ENCODE measurements at regions not wholly inside any gene's neighbourhood (a gene's known extent, or its start where the extent isn't known, plus 50 kb on each side); places are given as distances from the start of the nearest gene placed in this dataset.

GRCh38 chr4:138501614-138502013 lies 259.5 kb upstream of the SLC7A11 start:
- TF ChIP-seq POLR2AphosphoS5 (IDR thresholded peaks at IDR 0.05) (no peak), POLR2A (IDR thresholded peaks at IDR 0.05) (no peak)
- 93% methylated on average over 1 of the region's 1 CpG; no CpG with 5 or more reads in 1 of the 2 donors for WGBS, 2 donors (ENCODE audit: low coverage in 1 of 2)
- no peaks in the 10 kb centered on the region for H3K36me3 ChIP-seq
- no peaks in the 10 kb centered on the region for H3K4me1 ChIP-seq
- no peaks in the 10 kb centered on the region for H3K27me3 ChIP-seq
- in situ Hi-C loops (cut with MboI; ENCODE audit: low pct_ligation_motif_present in 1 of 4, low pct_unique_long_range_greater_than_20kb in 1 of 4, low sequenced_read_pairs in 3 of 4) (no loop called here), intact Hi-C loops (cut with DNase I; ENCODE audit: low total_unique reads) (no loop called here)
- no peak overlapping the region for H3K27ac ChIP-seq
- H3K4me3 ChIP-seq: no peak overlapping the region
- DNase-seq: no peak
- H3K9me3 ChIP-seq: no peaks in the 10 kb centered on the region

GRCh38 chr4:138500869-138501268 lies 258.7 kb upstream of the SLC7A11 start:
- Histone ChIP-seq H3K9me3 (no peaks in the 10 kb centered on the region), H3K27me3 (no peaks in the 10 kb centered on the region), H3K4me1 (no peaks in the 10 kb centered on the region), H3K4me3 (no peak overlapping the region), H3K27ac (no peak overlapping the region), H3K36me3 (no peaks in the 10 kb centered on the region)
- no peak for DNase-seq
- in situ Hi-C loops (cut with MboI; ENCODE audit: low pct_ligation_motif_present in 1 of 4, low pct_unique_long_range_greater_than_20kb in 1 of 4, low sequenced_read_pairs in 3 of 4) (no loop called here), intact Hi-C loops (cut with DNase I; ENCODE audit: low total_unique reads) (no loop called here)
- TF ChIP-seq POLR2AphosphoS5 (IDR thresholded peaks at IDR 0.05): no peak
- TF ChIP-seq POLR2A (IDR thresholded peaks at IDR 0.05): no peak
- no peak for TF ChIP-seq CTCF (IDR thresholded peaks at IDR 0.05)
- no peak for TF ChIP-seq EP300 (IDR thresholded peaks at IDR 0.05; ENCODE audit: low read depth)
- WGBS, 2 donors (ENCODE audit: low coverage in 1 of 2): 64 to 79% methylated on average over 1 of the region's 1 CpG

GRCh38 chr4:138499627-138500026 lies 257.5 kb upstream of the SLC7A11 start:
- in situ Hi-C loops (cut with MboI; ENCODE audit: low pct_ligation_motif_present in 1 of 4, low pct_unique_long_range_greater_than_20kb in 1 of 4, low sequenced_read_pairs in 3 of 4): no loop called here
- 100% methylated on average over 2 of the region's 2 CpGs; no CpG with 5 or more reads in 1 of the 2 donors for WGBS, 2 donors (ENCODE audit: low coverage in 1 of 2)

GRCh38 chr4:138494931-138495330 lies 252.8 kb upstream of the SLC7A11 start:
- intact Hi-C loops (cut with DNase I; ENCODE audit: low total_unique reads) (no loop called here), in situ Hi-C loops (cut with MboI; ENCODE audit: low pct_ligation_motif_present in 1 of 4, low pct_unique_long_range_greater_than_20kb in 1 of 4, low sequenced_read_pairs in 3 of 4) (no loop called here)
- Histone ChIP-seq H3K27ac (no peak overlapping the region), H3K36me3 (no peaks in the 10 kb centered on the region), H3K9me3 (no peaks in the 10 kb centered on the region), H3K27me3 (no peaks in the 10 kb centered on the region), H3K4me1 (no peaks in the 10 kb centered on the region), H3K4me3 (no peak overlapping the region)
- WGBS, 2 donors (ENCODE audit: low coverage in 1 of 2): 38 to 67% methylated on average over 3 to 4 of the region's 4 CpGs
- DNase-seq: no peak
- TF ChIP-seq POLR2AphosphoS5 (IDR thresholded peaks at IDR 0.05) (no peak), POLR2A (IDR thresholded peaks at IDR 0.05) (no peak), EP300 (IDR thresholded peaks at IDR 0.05; ENCODE audit: low read depth) (no peak)

More at GRCh38 chr4:138499627-138500026, 257.5 kb upstream of the SLC7A11 start:
- H3K4me1 ChIP-seq: no peaks in the 10 kb centered on the region
- intact Hi-C loops (cut with DNase I; ENCODE audit: low total_unique reads): no loop called here
- H3K27ac ChIP-seq: no peak overlapping the region
- no peak overlapping the region for H3K4me3 ChIP-seq
- no peaks in the 10 kb centered on the region for H3K9me3 ChIP-seq
- TF ChIP-seq EP300 (IDR thresholded peaks at IDR 0.05; ENCODE audit: low read depth): no peak
- no peak for TF ChIP-seq CTCF (IDR thresholded peaks at IDR 0.05)
- TF ChIP-seq POLR2A (IDR thresholded peaks at IDR 0.05): no peak
- TF ChIP-seq POLR2AphosphoS5 (IDR thresholded peaks at IDR 0.05): no peak
- no peaks in the 10 kb centered on the region for H3K36me3 ChIP-seq
- no peaks in the 10 kb centered on the region for H3K27me3 ChIP-seq
- DNase-seq: no peak

GRCh38 chr4:138494116-138494515 lies 252.0 kb upstream of the SLC7A11 start:
- no peak for DNase-seq
- no peaks in the 10 kb centered on the region for H3K4me1 ChIP-seq
- TF ChIP-seq POLR2AphosphoS5 (IDR thresholded peaks at IDR 0.05) (no peak), CTCF (IDR thresholded peaks at IDR 0.05) (no peak), EP300 (IDR thresholded peaks at IDR 0.05; ENCODE audit: low read depth) (no peak), POLR2A (IDR thresholded peaks at IDR 0.05) (no peak)
- H3K4me3 ChIP-seq: no peak overlapping the region
- H3K36me3 ChIP-seq: no peaks in the 10 kb centered on the region
- no peak overlapping the region for H3K27ac ChIP-seq
- in situ Hi-C loops (cut with MboI; ENCODE audit: low pct_ligation_motif_present in 1 of 4, low pct_unique_long_range_greater_than_20kb in 1 of 4, low sequenced_read_pairs in 3 of 4) (no loop called here), intact Hi-C loops (cut with DNase I; ENCODE audit: low total_unique reads) (no loop called here)
- no peaks in the 10 kb centered on the region for H3K9me3 ChIP-seq
- H3K27me3 ChIP-seq: no peaks in the 10 kb centered on the region
- WGBS, 2 donors (ENCODE audit: low coverage in 1 of 2): 77 to 100% methylated on average over 1 to 2 of the region's 2 CpGs
